ENCODE measurements at regions not wholly inside any gene's neighbourhood (a gene's known extent, or its start where the extent isn't known, plus 50 kb on each side); places are given as distances from the start of the nearest gene placed in this dataset.

GRCh38 chrX:40171513-40172400 lies 74.0 kb upstream of the BCOR start:
- Mint-ChIP-seq H3K4me3 (ENCODE audit: low read depth) (peak overlapping the region; percentile 60), H3K27ac (no peak overlapping the region), H3K4me1 (ENCODE audit: low read depth) (peaks cover 29% of the 10 kb centered on the region), H3K27me3 (peaks cover 22% of the 10 kb centered on the region), H3K9me3 (ENCODE audit: low read depth) (no peaks in the 10 kb centered on the region), H3K36me3 (ENCODE audit: insufficient read depth) (no peaks in the 10 kb centered on the region)
- DNase-seq (ENCODE audit: low spot score, unreplicated experiment): no peak
- TF ChIP-seq CTCF (IDR thresholded peaks at IDR 0.05; ENCODE audit: unreplicated experiment): no peak

- no peak for TF ChIP-seq CTCF (IDR thresholded peaks at IDR 0.05; ENCODE audit: unreplicated experiment)
- Mint-ChIP-seq H3K9me3 (ENCODE audit: low read depth) (peaks cover 3% of the 10 kb centered on the region), H3K36me3 (ENCODE audit: insufficient read depth) (no peaks in the 10 kb centered on the region), H3K27me3 (peaks cover 29% of the 10 kb centered on the region), H3K4me3 (ENCODE audit: low read depth) (peak overlapping the region; percentile 44), H3K27ac (peak overlapping the region; percentile 31), H3K4me1 (ENCODE audit: low read depth) (peaks cover 29% of the 10 kb centered on the region)
- no peak for DNase-seq (ENCODE audit: low spot score, unreplicated experiment)
Observed at GRCh38 chrX:40170830-40171512, 73.2 kb upstream of the BCOR start.

- peaks cover 7% of the 10 kb centered on the region for H3K9me3 Mint-ChIP-seq (ENCODE audit: low read depth)
- peaks cover 39% of the 10 kb centered on the region for H3K27me3 Mint-ChIP-seq
- H3K27ac Mint-ChIP-seq: peak overlapping the region; percentile 71
- H3K36me3 Mint-ChIP-seq (ENCODE audit: insufficient read depth): no peaks in the 10 kb centered on the region
- peaks cover 25% of the 10 kb centered on the region for H3K4me1 Mint-ChIP-seq (ENCODE audit: low read depth)
- no peak for DNase-seq (ENCODE audit: low spot score, unreplicated experiment)
- TF ChIP-seq CTCF (IDR thresholded peaks at IDR 0.05; ENCODE audit: unreplicated experiment): peak; percentile 56
- peak overlapping the region; percentile 35 for H3K4me3 Mint-ChIP-seq (ENCODE audit: low read depth)
Observed at GRCh38 chrX:40169193-40170101, 71.7 kb upstream of the BCOR start.

- Mint-ChIP-seq H3K4me3 (ENCODE audit: low read depth) (peak overlapping the region; percentile 53), H3K9me3 (ENCODE audit: low read depth) (peaks cover 7% of the 10 kb centered on the region), H3K36me3 (ENCODE audit: insufficient read depth) (no peaks in the 10 kb centered on the region), H3K27ac (no peak overlapping the region), H3K4me1 (ENCODE audit: low read depth) (peaks cover 19% of the 10 kb centered on the region), H3K27me3 (peaks cover 40% of the 10 kb centered on the region)
- no peak for DNase-seq (ENCODE audit: low spot score, unreplicated experiment)
- TF ChIP-seq CTCF (IDR thresholded peaks at IDR 0.05; ENCODE audit: unreplicated experiment): no peak
Observed at GRCh38 chrX:40168480-40169011, 70.8 kb upstream of the BCOR start.

Data from progenitor cell of endocrine pancreas (in vitro differentiated cells).